WTC11 (cell line): ENCODE measurements at regions not wholly inside any gene's neighbourhood (a gene's known extent, or its start where the extent isn't known, plus 50 kb on each side); places are given as distances from the start of the nearest gene placed in this dataset.

Experiments
- ATAC-seq: fragments of 200-7000 bp; cut with Tn5 transposase; 2 replicates; pipeline ENCODE4 v1.10.0; 2021; ENCODE audit warnings: mild to moderate bottlenecking, moderate library complexity
- CTCF ChIA-PET: fragments of 300-600 bp; sonication (Branson Sonifier 250); formaldehyde crosslinking; loops from one replicate; lab custom pipeline; 2021; ENCODE audit warnings: antibody characterized with exemption; lab: Charles Lee
- POLR2A ChIA-PET: fragments of 350-600 bp; sonication (Branson Sonifier 250); formaldehyde crosslinking; loops from one replicate; lab custom pipeline; 2021; ENCODE audit warnings: antibody characterized with exemption; lab: Charles Lee
- DNase-seq: peaks from one replicate; pipeline ENCODE4 v3.0.0; 2021; ENCODE audit warnings: low spot score
- H3K27ac Mint-ChIP-seq: 2 replicates; pipeline ENCODE4 v1.8.0; 2021; ENCODE audit warnings: mixed read lengths
- H3K27me3 Mint-ChIP-seq: 2 replicates; pipeline ENCODE4 v1.8.0; 2021; ENCODE audit warnings: low read depth, mild to moderate bottlenecking, moderate library complexity, mixed read lengths
- H3K36me3 Mint-ChIP-seq: 2 replicates; pipeline ENCODE4 v1.8.0; 2021; ENCODE audit warnings: mixed read lengths
- H3K4me1 Mint-ChIP-seq: 2 replicates; pipeline ENCODE4 v1.8.0; 2022; ENCODE audit warnings: mixed read lengths
- H3K4me3 Mint-ChIP-seq: 2 replicates; pipeline ENCODE4 v1.8.0; 2021; ENCODE audit warnings: mild to moderate bottlenecking, moderate library complexity, mixed read lengths
- H3K9me3 Mint-ChIP-seq: 2 replicates; pipeline ENCODE4 v1.8.0; 2021; ENCODE audit warnings: mixed read lengths
- ATF1 ChIP-seq: sonication (generic); formaldehyde crosslinking; IDR thresholded peaks from 2 replicates; pipeline ENCODE4 v1.8.1; 2023; ENCODE audit warnings: mild to moderate bottlenecking, moderate library complexity, missing genetic modification reagents
- EMX1 ChIP-seq: fragments of 250-450 bp; sonication (Bioruptor Pico); IDR thresholded peaks from 2 replicates; pipeline ENCODE4 v1.8.0; 2021; ENCODE audit warnings: mild to moderate bottlenecking
- ESRRA ChIP-seq: sonication (generic); formaldehyde crosslinking; IDR thresholded peaks from 2 replicates; pipeline ENCODE4 v1.8.1; 2022; ENCODE audit warnings: mild to moderate bottlenecking, missing genetic modification reagents, borderline replicate concordance
- GABPB1 ChIP-seq: sonication (generic); formaldehyde crosslinking; IDR thresholded peaks from 2 replicates; pipeline ENCODE4 v1.8.1; 2023; ENCODE audit warnings: mild to moderate bottlenecking, missing genetic modification reagents
- GRHL2 ChIP-seq: fragments of 250-450 bp; sonication (Bioruptor Pico); IDR thresholded peaks from 2 replicates; pipeline ENCODE4 v1.8.0; 2022; ENCODE audit warnings: mild to moderate bottlenecking, moderate library complexity; ENCODE audit not compliant: insufficient replicate concordance, severe bottlenecking
- JUN ChIP-seq: sonication (generic); formaldehyde crosslinking; IDR thresholded peaks from 2 replicates; pipeline ENCODE4 v1.8.0; 2023; ENCODE audit warnings: mild to moderate bottlenecking, missing genetic modification reagents
- MXD4 ChIP-seq: fragments of 250-450 bp; sonication (Bioruptor Pico); IDR thresholded peaks from 2 replicates; pipeline ENCODE4 v1.8.0; 2021; ENCODE audit warnings: mild to moderate bottlenecking, moderate library complexity, borderline replicate concordance
- NFE2L1 ChIP-seq: sonication (generic); formaldehyde crosslinking; IDR thresholded peaks from 2 replicates; pipeline ENCODE4 v1.8.1; 2023; ENCODE audit warnings: missing genetic modification reagents
- NR2C2 ChIP-seq: sonication (generic); formaldehyde crosslinking; IDR thresholded peaks from 2 replicates; pipeline ENCODE4 v1.8.0; 2022; ENCODE audit warnings: mild to moderate bottlenecking, missing genetic modification reagents
- OVOL2 ChIP-seq: fragments of 250-450 bp; sonication (Bioruptor Pico); IDR thresholded peaks from 2 replicates; pipeline ENCODE4 v1.9.0; 2021; ENCODE audit warnings: mild to moderate bottlenecking, borderline replicate concordance
- PRRX2 ChIP-seq: fragments of 250-450 bp; sonication (Bioruptor Pico); IDR thresholded peaks from 2 replicates; pipeline ENCODE4 v1.8.0; 2021; ENCODE audit warnings: mild to moderate bottlenecking
- RELA ChIP-seq: sonication (generic); formaldehyde crosslinking; IDR thresholded peaks from 2 replicates; pipeline ENCODE4 v1.8.1; 2022; ENCODE audit warnings: missing genetic modification reagents, mild to moderate bottlenecking, borderline replicate concordance
- TEAD4 ChIP-seq: sonication (generic); formaldehyde crosslinking; IDR thresholded peaks from 2 replicates; pipeline ENCODE4 v1.8.0; 2022; ENCODE audit warnings: mild to moderate bottlenecking, missing genetic modification reagents
- ZNF121 ChIP-seq: sonication (generic); formaldehyde crosslinking; IDR thresholded peaks from 2 replicates; pipeline ENCODE4 v1.8.0; 2023; ENCODE audit warnings: missing genetic modification reagents
- ZNF232 ChIP-seq: sonication (generic); formaldehyde crosslinking; IDR thresholded peaks from 2 replicates; pipeline ENCODE4 v1.8.0; 2022; ENCODE audit warnings: mild to moderate bottlenecking, missing genetic modification reagents
- ZNF263 ChIP-seq: sonication (generic); formaldehyde crosslinking; IDR thresholded peaks from 2 replicates; pipeline ENCODE4 v1.8.1; 2022; ENCODE audit warnings: low read depth, mild to moderate bottlenecking, moderate library complexity, missing genetic modification reagents
- ZNF396 ChIP-seq: fragments of 250-450 bp; sonication (Bioruptor Pico); IDR thresholded peaks from 2 replicates; pipeline ENCODE4 v1.8.0; 2021; ENCODE audit warnings: mild to moderate bottlenecking, moderate library complexity, borderline replicate concordance
- TF ChIP-seq, protein P1 (sequence below): fragments of 250-450 bp; sonication (Bioruptor Pico); IDR thresholded peaks from 2 replicates; pipeline ENCODE4 v2.1.2; 2022; ENCODE audit warnings: mild to moderate bottlenecking, moderate library complexity
- TF ChIP-seq, protein P2 (sequence below): fragments of 250-450 bp; sonication (Bioruptor Pico); IDR thresholded peaks from 2 replicates; pipeline ENCODE4 v1.9.0; 2021; ENCODE audit warnings: moderate library complexity, mild to moderate bottlenecking, inconsistent platforms, borderline replicate concordance
- TF ChIP-seq, protein P3 (sequence below): sonication (generic); formaldehyde crosslinking; IDR thresholded peaks from 2 replicates; pipeline ENCODE4 v1.8.1; 2022; ENCODE audit warnings: mild to moderate bottlenecking, moderate library complexity, missing genetic modification reagents
- TF ChIP-seq, protein P4 (sequence below): sonication (generic); formaldehyde crosslinking; IDR thresholded peaks from 2 replicates; pipeline ENCODE4 v1.8.0; 2022; ENCODE audit warnings: mild to moderate bottlenecking, missing genetic modification reagents
- TF ChIP-seq, protein P5 (sequence below): sonication (generic); formaldehyde crosslinking; IDR thresholded peaks from 2 replicates; pipeline ENCODE4 v1.8.1; 2023; ENCODE audit warnings: mild to moderate bottlenecking, missing genetic modification reagents, moderate library complexity
- TF ChIP-seq, protein P6 (sequence below): sonication (generic); formaldehyde crosslinking; IDR thresholded peaks from 2 replicates; pipeline ENCODE4 v1.8.0; 2022; ENCODE audit warnings: mild to moderate bottlenecking, missing genetic modification reagents
- TF ChIP-seq, protein P7 (sequence below): sonication (generic); formaldehyde crosslinking; conservative IDR thresholded peaks from 2 replicates; pipeline ENCODE4 v1.8.1; 2022; ENCODE audit warnings: mild to moderate bottlenecking, missing genetic modification reagents
- TF ChIP-seq, protein P8 (sequence below): sonication (generic); formaldehyde crosslinking; IDR thresholded peaks from 2 replicates; pipeline ENCODE4 v1.8.1; 2023; ENCODE audit warnings: mild to moderate bottlenecking, missing genetic modification reagents
- TF ChIP-seq, protein P9 (sequence below): sonication (generic); formaldehyde crosslinking; IDR thresholded peaks from 2 replicates; pipeline ENCODE4 v1.8.1; 2023; ENCODE audit warnings: mild to moderate bottlenecking, moderate library complexity, missing genetic modification reagents
- TF ChIP-seq, protein P10 (sequence below): sonication (generic); formaldehyde crosslinking; IDR thresholded peaks from 2 replicates; pipeline ENCODE4 v1.8.0; 2023; ENCODE audit warnings: missing genetic modification reagents

DNA sequence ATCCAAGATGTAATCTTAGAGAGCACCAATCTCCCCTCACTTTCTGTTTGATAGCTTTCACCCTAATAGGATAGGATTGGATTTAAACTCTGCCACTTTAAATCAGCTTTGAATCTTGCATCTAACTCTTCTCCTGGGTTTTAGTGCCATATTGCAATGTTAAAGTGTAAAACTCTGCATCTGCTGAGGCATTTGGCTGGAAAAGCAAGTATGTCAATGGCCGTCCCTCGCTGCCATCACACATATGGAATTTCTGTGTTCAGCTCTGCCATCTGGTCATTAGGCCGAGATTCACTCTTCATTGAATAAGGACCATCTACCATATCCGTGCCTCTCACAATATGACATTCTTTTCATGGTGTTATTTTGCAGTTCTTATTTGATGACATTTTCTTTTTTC lies 728.1 kb upstream of the PIK3C3 start:
- no peak for TF ChIP-seq ZNF263 (CRISPR knock-in tag)
- TF ChIP-seq, protein P1, sequence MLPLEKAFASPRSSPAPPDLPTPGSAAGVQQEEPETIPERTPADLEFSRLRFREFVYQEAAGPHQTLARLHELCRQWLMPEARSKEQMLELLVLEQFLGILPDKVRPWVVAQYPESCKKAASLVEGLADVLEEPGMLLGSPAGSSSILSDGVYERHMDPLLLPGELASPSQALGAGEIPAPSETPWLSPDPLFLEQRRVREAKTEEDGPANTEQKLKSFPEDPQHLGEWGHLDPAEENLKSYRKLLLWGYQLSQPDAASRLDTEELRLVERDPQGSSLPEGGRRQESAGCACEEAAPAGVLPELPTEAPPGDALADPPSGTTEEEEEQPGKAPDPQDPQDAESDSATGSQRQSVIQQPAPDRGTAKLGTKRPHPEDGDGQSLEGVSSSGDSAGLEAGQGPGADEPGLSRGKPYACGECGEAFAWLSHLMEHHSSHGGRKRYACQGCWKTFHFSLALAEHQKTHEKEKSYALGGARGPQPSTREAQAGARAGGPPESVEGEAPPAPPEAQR (CRISPR knock-in tag) = no peak
- TF ChIP-seq ZNF396 (CRISPR knock-in tag) = no peak
- TF ChIP-seq GRHL2 = no peak
- TF ChIP-seq TEAD4 (CRISPR knock-in tag) = no peak
- TF ChIP-seq, protein P2, sequence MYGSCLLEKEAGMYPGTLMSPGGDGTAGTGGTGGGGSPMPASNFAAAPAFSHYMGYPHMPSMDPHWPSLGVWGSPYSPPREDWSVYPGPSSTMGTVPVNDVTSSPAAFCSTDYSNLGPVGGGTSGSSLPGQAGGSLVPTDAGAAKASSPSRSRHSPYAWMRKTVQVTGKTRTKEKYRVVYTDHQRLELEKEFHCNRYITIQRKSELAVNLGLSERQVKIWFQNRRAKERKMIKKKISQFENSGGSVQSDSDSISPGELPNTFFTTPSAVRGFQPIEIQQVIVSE (CRISPR knock-in tag) = no peak
- no peak for TF ChIP-seq ESRRA (CRISPR knock-in tag)
- TF ChIP-seq, protein P3, sequence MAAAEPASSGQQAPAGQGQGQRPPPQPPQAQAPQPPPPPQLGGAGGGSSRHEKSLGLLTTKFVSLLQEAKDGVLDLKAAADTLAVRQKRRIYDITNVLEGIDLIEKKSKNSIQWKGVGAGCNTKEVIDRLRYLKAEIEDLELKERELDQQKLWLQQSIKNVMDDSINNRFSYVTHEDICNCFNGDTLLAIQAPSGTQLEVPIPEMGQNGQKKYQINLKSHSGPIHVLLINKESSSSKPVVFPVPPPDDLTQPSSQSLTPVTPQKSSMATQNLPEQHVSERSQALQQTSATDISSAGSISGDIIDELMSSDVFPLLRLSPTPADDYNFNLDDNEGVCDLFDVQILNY = no peak
- TF ChIP-seq, protein P4, sequence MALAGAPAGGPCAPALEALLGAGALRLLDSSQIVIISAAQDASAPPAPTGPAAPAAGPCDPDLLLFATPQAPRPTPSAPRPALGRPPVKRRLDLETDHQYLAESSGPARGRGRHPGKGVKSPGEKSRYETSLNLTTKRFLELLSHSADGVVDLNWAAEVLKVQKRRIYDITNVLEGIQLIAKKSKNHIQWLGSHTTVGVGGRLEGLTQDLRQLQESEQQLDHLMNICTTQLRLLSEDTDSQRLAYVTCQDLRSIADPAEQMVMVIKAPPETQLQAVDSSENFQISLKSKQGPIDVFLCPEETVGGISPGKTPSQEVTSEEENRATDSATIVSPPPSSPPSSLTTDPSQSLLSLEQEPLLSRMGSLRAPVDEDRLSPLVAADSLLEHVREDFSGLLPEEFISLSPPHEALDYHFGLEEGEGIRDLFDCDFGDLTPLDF = no peak
- no peak for TF ChIP-seq EMX1 (CRISPR knock-in tag)
- TF ChIP-seq PRRX2 (CRISPR knock-in tag) = no peak
- TF ChIP-seq ATF1 (CRISPR knock-in tag) = no peak
- TF ChIP-seq OVOL2 (CRISPR knock-in tag) = no peak
- no peak for TF ChIP-seq RELA (CRISPR knock-in tag)
- no peak for TF ChIP-seq GABPB1 (CRISPR knock-in tag)
- TF ChIP-seq NR2C2 (CRISPR knock-in tag) = no peak
- TF ChIP-seq ZNF232 (CRISPR knock-in tag) = no peak
- TF ChIP-seq MXD4 (CRISPR knock-in tag) = no peak
- TF ChIP-seq, protein P5, sequence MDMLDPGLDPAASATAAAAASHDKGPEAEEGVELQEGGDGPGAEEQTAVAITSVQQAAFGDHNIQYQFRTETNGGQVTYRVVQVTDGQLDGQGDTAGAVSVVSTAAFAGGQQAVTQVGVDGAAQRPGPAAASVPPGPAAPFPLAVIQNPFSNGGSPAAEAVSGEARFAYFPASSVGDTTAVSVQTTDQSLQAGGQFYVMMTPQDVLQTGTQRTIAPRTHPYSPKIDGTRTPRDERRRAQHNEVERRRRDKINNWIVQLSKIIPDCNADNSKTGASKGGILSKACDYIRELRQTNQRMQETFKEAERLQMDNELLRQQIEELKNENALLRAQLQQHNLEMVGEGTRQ (CRISPR knock-in tag) = no peak
- Mint-ChIP-seq H3K4me3 (no peak overlapping the region), H3K4me1 (no peaks in the 10 kb centered on the region), H3K36me3 (peaks cover 10% of the 10 kb centered on the region; the same call in 1 of the 2 replicates), H3K27me3 (no peaks in the 10 kb centered on the region), H3K9me3 (peaks cover 42% of the 10 kb centered on the region), H3K27ac (no peak overlapping the region)
- POLR2A ChIA-PET = no interaction called here
- no peak for ATAC-seq
- DNase-seq = no peak
- CTCF ChIA-PET = no interaction called here

DNA sequence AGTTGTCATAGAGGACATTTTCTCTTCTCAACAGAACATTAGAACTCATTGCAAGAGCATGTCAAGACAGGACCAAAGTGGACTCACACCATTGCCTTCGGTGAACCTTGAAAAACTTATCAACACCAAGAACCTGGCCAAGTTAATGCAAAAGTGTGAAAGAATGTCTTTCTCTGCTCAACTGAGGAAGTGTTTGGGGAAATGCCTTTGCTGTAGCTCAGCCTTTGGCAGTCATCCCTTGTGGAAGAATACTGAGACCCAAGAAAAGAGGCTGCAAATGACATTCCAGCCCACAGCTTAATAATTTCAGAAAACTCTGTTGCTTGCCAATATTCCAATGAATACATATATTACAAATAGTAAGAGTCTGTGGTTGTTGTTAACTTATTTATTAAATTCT lies 728.8 kb upstream of the PIK3C3 start:
- Mint-ChIP-seq H3K4me3 (no peak overlapping the region), H3K36me3 (peaks cover 10% of the 10 kb centered on the region; the same call in 1 of the 2 replicates), H3K4me1 (no peaks in the 10 kb centered on the region), H3K27me3 (no peaks in the 10 kb centered on the region), H3K9me3 (peaks cover 43% of the 10 kb centered on the region), H3K27ac (no peak overlapping the region)
- ATAC-seq (no peak), DNase-seq (no peak)
- CTCF ChIA-PET = no interaction called here
- POLR2A ChIA-PET = no interaction called here
- TF ChIP-seq ZNF121 (CRISPR knock-in tag) = no peak
- TF ChIP-seq, protein P5 (CRISPR knock-in tag) = no peak
- TF ChIP-seq, protein P6, sequence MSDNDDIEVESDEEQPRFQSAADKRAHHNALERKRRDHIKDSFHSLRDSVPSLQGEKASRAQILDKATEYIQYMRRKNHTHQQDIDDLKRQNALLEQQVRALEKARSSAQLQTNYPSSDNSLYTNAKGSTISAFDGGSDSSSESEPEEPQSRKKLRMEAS (CRISPR knock-in tag) = no peak
- TF ChIP-seq, protein P7, sequence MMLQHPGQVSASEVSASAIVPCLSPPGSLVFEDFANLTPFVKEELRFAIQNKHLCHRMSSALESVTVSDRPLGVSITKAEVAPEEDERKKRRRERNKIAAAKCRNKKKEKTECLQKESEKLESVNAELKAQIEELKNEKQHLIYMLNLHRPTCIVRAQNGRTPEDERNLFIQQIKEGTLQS = no peak
- TF ChIP-seq, protein P8, sequence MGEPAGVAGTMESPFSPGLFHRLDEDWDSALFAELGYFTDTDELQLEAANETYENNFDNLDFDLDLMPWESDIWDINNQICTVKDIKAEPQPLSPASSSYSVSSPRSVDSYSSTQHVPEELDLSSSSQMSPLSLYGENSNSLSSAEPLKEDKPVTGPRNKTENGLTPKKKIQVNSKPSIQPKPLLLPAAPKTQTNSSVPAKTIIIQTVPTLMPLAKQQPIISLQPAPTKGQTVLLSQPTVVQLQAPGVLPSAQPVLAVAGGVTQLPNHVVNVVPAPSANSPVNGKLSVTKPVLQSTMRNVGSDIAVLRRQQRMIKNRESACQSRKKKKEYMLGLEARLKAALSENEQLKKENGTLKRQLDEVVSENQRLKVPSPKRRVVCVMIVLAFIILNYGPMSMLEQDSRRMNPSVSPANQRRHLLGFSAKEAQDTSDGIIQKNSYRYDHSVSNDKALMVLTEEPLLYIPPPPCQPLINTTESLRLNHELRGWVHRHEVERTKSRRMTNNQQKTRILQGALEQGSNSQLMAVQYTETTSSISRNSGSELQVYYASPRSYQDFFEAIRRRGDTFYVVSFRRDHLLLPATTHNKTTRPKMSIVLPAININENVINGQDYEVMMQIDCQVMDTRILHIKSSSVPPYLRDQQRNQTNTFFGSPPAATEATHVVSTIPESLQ = no peak
- TF ChIP-seq, protein P9, sequence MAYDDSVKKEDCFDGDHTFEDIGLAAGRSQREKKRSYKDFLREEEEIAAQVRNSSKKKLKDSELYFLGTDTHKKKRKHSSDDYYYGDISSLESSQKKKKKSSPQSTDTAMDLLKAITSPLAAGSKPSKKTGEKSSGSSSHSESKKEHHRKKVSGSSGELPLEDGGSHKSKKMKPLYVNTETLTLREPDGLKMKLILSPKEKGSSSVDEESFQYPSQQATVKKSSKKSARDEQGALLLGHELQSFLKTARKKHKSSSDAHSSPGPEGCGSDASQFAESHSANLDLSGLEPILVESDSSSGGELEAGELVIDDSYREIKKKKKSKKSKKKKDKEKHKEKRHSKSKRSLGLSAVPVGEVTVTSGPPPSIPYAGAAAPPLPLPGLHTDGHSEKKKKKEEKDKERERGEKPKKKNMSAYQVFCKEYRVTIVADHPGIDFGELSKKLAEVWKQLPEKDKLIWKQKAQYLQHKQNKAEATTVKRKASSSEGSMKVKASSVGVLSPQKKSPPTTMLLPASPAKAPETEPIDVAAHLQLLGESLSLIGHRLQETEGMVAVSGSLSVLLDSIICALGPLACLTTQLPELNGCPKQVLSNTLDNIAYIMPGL = no peak
- no peak for TF ChIP-seq NFE2L1
- no peak for TF ChIP-seq JUN (CRISPR knock-in tag)
- TF ChIP-seq, protein P10, sequence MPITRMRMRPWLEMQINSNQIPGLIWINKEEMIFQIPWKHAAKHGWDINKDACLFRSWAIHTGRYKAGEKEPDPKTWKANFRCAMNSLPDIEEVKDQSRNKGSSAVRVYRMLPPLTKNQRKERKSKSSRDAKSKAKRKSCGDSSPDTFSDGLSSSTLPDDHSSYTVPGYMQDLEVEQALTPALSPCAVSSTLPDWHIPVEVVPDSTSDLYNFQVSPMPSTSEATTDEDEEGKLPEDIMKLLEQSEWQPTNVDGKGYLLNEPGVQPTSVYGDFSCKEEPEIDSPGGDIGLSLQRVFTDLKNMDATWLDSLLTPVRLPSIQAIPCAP = no peak
